ENCODE measurements at regions not wholly inside any gene's neighbourhood (a gene's known extent, or its start where the extent isn't known, plus 50 kb on each side); places are given as distances from the start of the nearest gene placed in this dataset.

DNA sequence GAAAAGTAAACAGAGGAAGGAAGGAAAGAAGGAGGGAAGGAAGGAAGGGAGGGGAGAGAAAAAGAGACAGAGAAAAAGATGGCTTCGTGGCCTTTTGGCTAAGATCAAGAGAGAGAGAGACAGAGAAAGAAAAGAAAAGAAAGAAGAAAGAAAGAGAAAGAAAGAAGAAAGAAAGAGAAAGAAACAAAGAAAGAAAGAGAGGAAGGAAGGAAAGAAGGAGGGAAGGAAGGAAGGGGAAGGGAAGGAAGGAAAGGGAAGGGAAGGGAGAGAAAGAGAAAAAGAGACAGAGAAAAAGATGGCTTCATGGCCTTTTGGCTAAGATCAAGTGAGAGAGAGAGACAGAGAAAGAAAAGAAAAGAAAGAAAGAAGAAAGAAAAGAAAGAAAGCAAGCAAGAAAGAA, 91.4 kb downstream of the PRLHR start:
- H3K9me3 ChIP-seq = no peaks in the 10 kb centered on the region
- no peak overlapping the region for H3K4me3 ChIP-seq
- no peak for FAIRE-seq
- no peak for ATAC-seq
- 27% methylated on average over 1 of the region's 1 CpG for WGBS (ENCODE audit: missing lambda C conversion rate)
- H3K4me2 ChIP-seq = peak overlapping the region; percentile 46
- no peak for TF ChIP-seq ZFP36 (IDR thresholded peaks at IDR 0.05; ENCODE audit: borderline replicate concordance, partially characterized antibody)
- TF ChIP-seq POLR2A (IDR thresholded peaks at IDR 0.05; ENCODE audit: low read length) = no peak
- no peak for TF ChIP-seq RAD21 (conservative IDR thresholded peaks at IDR 0.05 in 1 of 2, IDR thresholded peaks at IDR 0.05 in 1 of 2)
- TF ChIP-seq ZC3H11A (IDR thresholded peaks at IDR 0.05) = no peak
- no peak for TF ChIP-seq HDAC2 (IDR thresholded peaks at IDR 0.05)
- TF ChIP-seq, protein P1, sequence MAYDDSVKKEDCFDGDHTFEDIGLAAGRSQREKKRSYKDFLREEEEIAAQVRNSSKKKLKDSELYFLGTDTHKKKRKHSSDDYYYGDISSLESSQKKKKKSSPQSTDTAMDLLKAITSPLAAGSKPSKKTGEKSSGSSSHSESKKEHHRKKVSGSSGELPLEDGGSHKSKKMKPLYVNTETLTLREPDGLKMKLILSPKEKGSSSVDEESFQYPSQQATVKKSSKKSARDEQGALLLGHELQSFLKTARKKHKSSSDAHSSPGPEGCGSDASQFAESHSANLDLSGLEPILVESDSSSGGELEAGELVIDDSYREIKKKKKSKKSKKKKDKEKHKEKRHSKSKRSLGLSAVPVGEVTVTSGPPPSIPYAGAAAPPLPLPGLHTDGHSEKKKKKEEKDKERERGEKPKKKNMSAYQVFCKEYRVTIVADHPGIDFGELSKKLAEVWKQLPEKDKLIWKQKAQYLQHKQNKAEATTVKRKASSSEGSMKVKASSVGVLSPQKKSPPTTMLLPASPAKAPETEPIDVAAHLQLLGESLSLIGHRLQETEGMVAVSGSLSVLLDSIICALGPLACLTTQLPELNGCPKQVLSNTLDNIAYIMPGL (CRISPR knock-in tag; IDR thresholded peaks at IDR 0.05; ENCODE audit: borderline replicate concordance) = no peak
- TF ChIP-seq TP53 (CRISPR knock-in tag; IDR thresholded peaks at IDR 0.05) = no peak
- TF ChIP-seq, protein P2, sequence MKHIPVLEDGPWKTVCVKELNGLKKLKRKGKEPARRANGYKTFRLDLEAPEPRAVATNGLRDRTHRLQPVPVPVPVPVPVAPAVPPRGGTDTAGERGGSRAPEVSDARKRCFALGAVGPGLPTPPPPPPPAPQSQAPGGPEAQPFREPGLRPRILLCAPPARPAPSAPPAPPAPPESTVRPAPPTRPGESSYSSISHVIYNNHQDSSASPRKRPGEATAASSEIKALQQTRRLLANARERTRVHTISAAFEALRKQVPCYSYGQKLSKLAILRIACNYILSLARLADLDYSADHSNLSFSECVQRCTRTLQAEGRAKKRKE (CRISPR knock-in tag; IDR thresholded peaks at IDR 0.05; ENCODE audit: low read depth) = no peak
- POLR2A ChIA-PET = no interaction called here
- CTCF ChIA-PET = interaction anchor here (0.6 to 1.0 kb wide), 2 partner anchors 677 to 1007 kb away, joined by 4 read pairs; no protein-coding TSS in a partner anchor
- H3K27ac ChIP-seq = peak overlapping the region in 1 of 2 experiments; percentile 54; a peak in 3 of 6 replicates
- no peak for DNase-seq (ENCODE audit: low read depth in 1 of 2, low spot score in 1 of 2)
- H3K4me1 ChIP-seq = peaks cover 19% of the 10 kb centered on the region; the same call in 2 of the 3 replicates

DNA sequence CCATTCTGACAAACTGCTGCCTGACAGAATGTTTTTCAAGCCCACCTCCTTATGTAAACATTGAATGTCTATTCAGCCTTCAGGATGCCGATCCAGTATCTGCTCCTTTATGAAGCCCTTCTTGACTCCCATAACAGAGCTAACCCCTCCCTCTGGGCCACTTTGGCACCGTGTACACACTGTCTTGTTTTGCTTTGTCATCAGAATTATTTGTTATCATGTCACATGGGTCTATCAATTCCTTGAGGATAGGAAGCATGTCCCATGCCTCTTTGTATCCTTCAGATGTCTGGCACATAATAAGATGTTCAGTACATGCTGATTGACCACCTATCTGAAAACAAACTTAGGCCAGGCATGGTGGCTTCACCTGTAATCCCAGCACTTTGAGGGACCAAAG, 92.3 kb downstream of the PRLHR start:
- POLR2A ChIA-PET = no interaction called here

DNA sequence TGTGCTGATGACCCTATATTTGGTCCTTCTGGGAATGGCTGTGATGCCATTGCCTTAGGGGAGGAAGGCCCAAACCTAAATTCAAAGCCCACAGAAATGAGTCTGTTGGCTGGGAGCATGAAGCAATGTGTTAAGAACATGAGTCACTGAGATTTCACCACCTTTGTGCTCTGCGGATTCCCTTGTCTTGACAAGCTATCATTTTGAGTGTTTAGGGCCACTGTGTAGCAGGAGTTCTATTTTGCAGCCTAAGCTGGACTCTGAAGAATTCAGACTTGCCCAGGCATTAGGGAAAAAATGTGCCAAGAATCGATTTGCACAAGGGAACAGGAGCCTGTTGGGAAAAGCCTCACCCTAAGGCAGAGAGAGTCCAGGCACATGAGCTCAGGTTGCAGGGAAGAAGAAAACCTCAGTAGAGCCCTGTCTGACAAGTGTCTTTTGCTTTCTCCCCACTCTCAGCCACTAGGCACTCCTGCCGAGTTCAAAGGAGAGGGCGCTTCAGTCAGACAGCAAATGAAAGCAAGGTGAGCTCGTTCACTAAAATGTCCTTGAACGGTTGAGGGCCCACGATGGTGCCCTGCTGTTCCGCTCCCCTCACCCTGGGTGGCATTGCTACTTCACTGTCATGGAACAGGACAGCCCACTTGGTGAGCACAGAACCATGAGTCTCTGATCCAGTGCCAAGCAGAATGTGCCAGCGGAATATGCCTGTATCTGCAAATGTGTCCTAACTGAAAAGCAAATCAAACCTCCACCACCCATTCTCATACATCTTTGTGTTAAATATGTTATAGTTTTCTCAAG, 93.6 kb downstream of the PRLHR start:
- Histone ChIP-seq H3K27ac (no peak overlapping the region), H3K9me3 (no peaks in the 10 kb centered on the region), H3K4me2 (0 out of 3 replicates have a peak overlapping the region, but pooled peaks have one; percentile 19), H3K4me1 (peaks cover 19% of the 10 kb centered on the region; the same call in 2 of the 3 replicates), H3K4me3 (no peak overlapping the region)
- no peak for FAIRE-seq
- ATAC-seq = peak; percentile 50 to 74
- peak; percentile 17 to 44 for DNase-seq (ENCODE audit: low read depth in 1 of 2, low spot score in 1 of 2)
- TF ChIP-seq, protein P3, sequence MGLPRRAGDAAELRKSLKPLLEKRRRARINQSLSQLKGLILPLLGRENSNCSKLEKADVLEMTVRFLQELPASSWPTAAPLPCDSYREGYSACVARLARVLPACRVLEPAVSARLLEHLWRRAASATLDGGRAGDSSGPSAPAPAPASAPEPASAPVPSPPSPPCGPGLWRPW (IDR thresholded peaks at IDR 0.05) = 0 out of 2 replicates have a peak, but pooled peaks have one; percentile 15
- TF ChIP-seq SREBF2 (IDR thresholded peaks at IDR 0.05) (no peak), ESRRA (IDR thresholded peaks at IDR 0.05; ENCODE audit: borderline replicate concordance, low read length) (no peak), CEBPB (IDR thresholded peaks at IDR 0.05) (peak; percentile 44 to 62; a peak in 3 of 4 replicates), FOSL2 (IDR thresholded peaks at IDR 0.05) (peak; percentile 40; the same call in 1 of the 2 replicates), FOSL2 (CRISPR knock-in tag; IDR thresholded peaks at IDR 0.05) (peak; percentile 51)
- WGBS (ENCODE audit: missing lambda C conversion rate) = 68% methylated on average over 9 of the region's 9 CpGs
- ChIA-PET CTCF (interaction anchor here (0.7 to 1.1 kb wide), 2 partner anchors 10 to 43 kb away, joined by 3 to 4 read pairs; no protein-coding TSS in a partner anchor), POLR2A (no interaction called here)

More for the DNA sequence above, 92.3 kb downstream of the PRLHR start:
- Histone ChIP-seq H3K9me3 (no peaks in the 10 kb centered on the region), H3K4me3 (no peak overlapping the region), H3K4me1 (peaks cover 19% of the 10 kb centered on the region; the same call in 2 of the 3 replicates), H3K27ac (no peak overlapping the region; a peak in 1 of 6 replicates), H3K4me2 (no peak overlapping the region)
- TF ChIP-seq JUNB (IDR thresholded peaks at IDR 0.05) (no peak), POLR2AphosphoS2 (conservative IDR thresholded peaks at IDR 0.05; ENCODE audit: low read length) (no peak), ZNF302 (CRISPR knock-in tag; IDR thresholded peaks at IDR 0.05) (no peak), MAFK (IDR thresholded peaks at IDR 0.05; ENCODE audit: partially characterized antibody) (peak; percentile 77)
- CTCF ChIA-PET = no interaction called here
- WGBS (ENCODE audit: missing lambda C conversion rate) = 53% methylated on average over 2 of the region's 2 CpGs
- FAIRE-seq = no peak
- DNase-seq (ENCODE audit: low read depth in 1 of 2, low spot score in 1 of 2) = no peak
- ATAC-seq = no peak

Data from A549 (cell line).